ENCODE measurements at regions not wholly inside any gene's neighbourhood (a gene's known extent, or its start where the extent isn't known, plus 50 kb on each side); places are given as distances from the start of the nearest gene placed in this dataset.

DNA sequence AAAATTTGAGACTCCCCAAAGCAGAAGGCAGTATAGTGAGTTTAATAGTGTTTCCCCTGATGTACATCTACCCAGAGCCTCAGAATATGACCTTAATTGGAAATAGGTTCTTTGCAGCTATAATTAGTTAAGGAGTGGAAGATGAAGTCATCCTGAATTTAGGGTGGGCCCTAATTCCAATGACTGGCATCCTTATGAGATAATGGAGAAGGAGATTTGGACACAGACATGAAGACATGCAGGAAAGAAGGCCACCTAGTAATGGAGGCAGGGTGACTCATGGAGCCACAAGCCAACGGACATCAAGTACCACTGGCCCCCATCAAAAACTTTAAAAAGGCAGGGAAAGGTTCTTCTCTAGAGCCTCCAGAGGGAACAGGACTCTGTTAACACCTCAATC, 308.9 kb downstream of the TXNL1 start:
- no peak for TF ChIP-seq POLR2AphosphoS5 (IDR thresholded peaks at IDR 0.05; ENCODE audit: low read depth, low read length)
- TF ChIP-seq, protein P1, sequence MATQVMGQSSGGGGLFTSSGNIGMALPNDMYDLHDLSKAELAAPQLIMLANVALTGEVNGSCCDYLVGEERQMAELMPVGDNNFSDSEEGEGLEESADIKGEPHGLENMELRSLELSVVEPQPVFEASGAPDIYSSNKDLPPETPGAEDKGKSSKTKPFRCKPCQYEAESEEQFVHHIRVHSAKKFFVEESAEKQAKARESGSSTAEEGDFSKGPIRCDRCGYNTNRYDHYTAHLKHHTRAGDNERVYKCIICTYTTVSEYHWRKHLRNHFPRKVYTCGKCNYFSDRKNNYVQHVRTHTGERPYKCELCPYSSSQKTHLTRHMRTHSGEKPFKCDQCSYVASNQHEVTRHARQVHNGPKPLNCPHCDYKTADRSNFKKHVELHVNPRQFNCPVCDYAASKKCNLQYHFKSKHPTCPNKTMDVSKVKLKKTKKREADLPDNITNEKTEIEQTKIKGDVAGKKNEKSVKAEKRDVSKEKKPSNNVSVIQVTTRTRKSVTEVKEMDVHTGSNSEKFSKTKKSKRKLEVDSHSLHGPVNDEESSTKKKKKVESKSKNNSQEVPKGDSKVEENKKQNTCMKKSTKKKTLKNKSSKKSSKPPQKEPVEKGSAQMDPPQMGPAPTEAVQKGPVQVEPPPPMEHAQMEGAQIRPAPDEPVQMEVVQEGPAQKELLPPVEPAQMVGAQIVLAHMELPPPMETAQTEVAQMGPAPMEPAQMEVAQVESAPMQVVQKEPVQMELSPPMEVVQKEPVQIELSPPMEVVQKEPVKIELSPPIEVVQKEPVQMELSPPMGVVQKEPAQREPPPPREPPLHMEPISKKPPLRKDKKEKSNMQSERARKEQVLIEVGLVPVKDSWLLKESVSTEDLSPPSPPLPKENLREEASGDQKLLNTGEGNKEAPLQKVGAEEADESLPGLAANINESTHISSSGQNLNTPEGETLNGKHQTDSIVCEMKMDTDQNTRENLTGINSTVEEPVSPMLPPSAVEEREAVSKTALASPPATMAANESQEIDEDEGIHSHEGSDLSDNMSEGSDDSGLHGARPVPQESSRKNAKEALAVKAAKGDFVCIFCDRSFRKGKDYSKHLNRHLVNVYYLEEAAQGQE (IDR thresholded peaks at IDR 0.05; ENCODE audit: insufficient read depth in 1 of 2, low read depth in 2 of 2, low read length in 1 of 2): no peak
- TF ChIP-seq, protein P2, sequence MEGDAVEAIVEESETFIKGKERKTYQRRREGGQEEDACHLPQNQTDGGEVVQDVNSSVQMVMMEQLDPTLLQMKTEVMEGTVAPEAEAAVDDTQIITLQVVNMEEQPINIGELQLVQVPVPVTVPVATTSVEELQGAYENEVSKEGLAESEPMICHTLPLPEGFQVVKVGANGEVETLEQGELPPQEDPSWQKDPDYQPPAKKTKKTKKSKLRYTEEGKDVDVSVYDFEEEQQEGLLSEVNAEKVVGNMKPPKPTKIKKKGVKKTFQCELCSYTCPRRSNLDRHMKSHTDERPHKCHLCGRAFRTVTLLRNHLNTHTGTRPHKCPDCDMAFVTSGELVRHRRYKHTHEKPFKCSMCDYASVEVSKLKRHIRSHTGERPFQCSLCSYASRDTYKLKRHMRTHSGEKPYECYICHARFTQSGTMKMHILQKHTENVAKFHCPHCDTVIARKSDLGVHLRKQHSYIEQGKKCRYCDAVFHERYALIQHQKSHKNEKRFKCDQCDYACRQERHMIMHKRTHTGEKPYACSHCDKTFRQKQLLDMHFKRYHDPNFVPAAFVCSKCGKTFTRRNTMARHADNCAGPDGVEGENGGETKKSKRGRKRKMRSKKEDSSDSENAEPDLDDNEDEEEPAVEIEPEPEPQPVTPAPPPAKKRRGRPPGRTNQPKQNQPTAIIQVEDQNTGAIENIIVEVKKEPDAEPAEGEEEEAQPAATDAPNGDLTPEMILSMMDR (IDR thresholded peaks at IDR 0.05): no peak
- TF ChIP-seq SIN3A (IDR thresholded peaks at IDR 0.05; ENCODE audit: borderline replicate concordance, insufficient read depth, low read depth, low read length): no peak
- TF ChIP-seq TCF7L2 (IDR thresholded peaks at IDR 0.05; ENCODE audit: low read depth, low read length): no peak

DNA sequence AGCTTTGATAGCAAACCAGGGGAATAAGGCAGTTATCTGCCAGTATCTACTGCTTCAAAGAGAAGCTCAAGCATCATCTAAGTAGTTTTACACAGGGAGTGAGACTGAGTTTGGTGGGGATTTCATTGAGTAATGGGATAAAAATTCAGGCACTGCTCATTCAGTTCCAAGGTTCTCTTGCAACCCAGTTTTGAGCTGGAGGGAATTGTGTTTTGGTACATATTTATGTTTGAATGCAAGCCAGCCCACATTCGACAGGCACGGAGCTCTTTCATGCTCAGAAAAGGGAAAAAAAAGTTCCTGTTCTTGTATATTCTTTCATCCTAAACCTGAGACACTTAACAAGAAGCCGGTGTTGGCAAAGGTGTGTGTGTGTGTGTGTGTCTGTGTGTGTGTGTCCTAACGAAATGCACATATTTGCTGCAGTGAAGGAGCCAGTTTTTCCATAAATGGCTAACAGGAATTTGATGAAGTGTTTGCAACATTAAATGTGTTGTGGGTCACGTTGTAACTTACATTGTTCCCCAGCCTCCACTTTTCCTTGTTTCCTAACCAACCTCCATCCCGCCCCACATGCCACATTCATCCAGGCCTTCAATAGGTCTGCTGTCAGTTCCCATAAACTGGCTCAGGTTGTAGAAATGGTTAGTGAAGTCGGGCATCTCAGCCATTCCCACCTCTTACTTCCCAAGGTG, 311.1 kb downstream of the TXNL1 start:
- ATAC-seq: no peak
- intact Hi-C loops (cut with micrococcal nuclease; ENCODE audit: unreplicated experiment) (no loop called here), in situ Hi-C loops (cut with HindIII; ENCODE audit: low pct_unique_long_range_greater_than_20kb, low sequenced_read_pairs) (no loop called here)
- ChIA-PET POLR2A (no interaction called here), CTCF (no interaction called here)
- BruUV-seq (replicated peaks): no TSS peak
- no peaks in the 10 kb centered on the region for H3K4me1 ChIP-seq (ENCODE audit: control insufficient read depth, insufficient read depth, low read length)
- no peaks in the 10 kb centered on the region for H3K36me3 ChIP-seq (ENCODE audit: control insufficient read depth, insufficient read depth, low read length)
- H3K27me3 ChIP-seq (ENCODE audit: control insufficient read depth, insufficient read depth, low read length): no peaks in the 10 kb centered on the region
- H3K27ac ChIP-seq (ENCODE audit: low read length): no peak overlapping the region
- H3K9me3 ChIP-seq (ENCODE audit: control insufficient read depth, insufficient read depth, low read depth, low read length): no peaks in the 10 kb centered on the region
- TF ChIP-seq POLR2AphosphoS5 (IDR thresholded peaks at IDR 0.05; ENCODE audit: low read depth, low read length) (no peak), TCF7L2 (IDR thresholded peaks at IDR 0.05; ENCODE audit: low read depth, low read length) (no peak), SIN3A (IDR thresholded peaks at IDR 0.05; ENCODE audit: borderline replicate concordance, insufficient read depth, low read depth, low read length) (no peak)
- TF ChIP-seq, protein P1 (IDR thresholded peaks at IDR 0.05; ENCODE audit: insufficient read depth in 1 of 2, low read depth in 2 of 2, low read length in 1 of 2): no peak
- TF ChIP-seq, protein P2 (IDR thresholded peaks at IDR 0.05): no peak
- DNase-seq (ENCODE audit: low read depth, low spot score): no peak
- no peak overlapping the region for H3K4me3 ChIP-seq (ENCODE audit: low read depth in 2 of 2, low read length in 2 of 2)

More for the DNA sequence above, 308.9 kb downstream of the TXNL1 start:
- Histone ChIP-seq H3K27me3 (ENCODE audit: control insufficient read depth, insufficient read depth, low read length) (no peaks in the 10 kb centered on the region), H3K9me3 (ENCODE audit: control insufficient read depth, insufficient read depth, low read depth, low read length) (no peaks in the 10 kb centered on the region), H3K27ac (ENCODE audit: low read length) (no peak overlapping the region), H3K36me3 (ENCODE audit: control insufficient read depth, insufficient read depth, low read length) (no peaks in the 10 kb centered on the region), H3K4me1 (ENCODE audit: control insufficient read depth, insufficient read depth, low read length) (no peaks in the 10 kb centered on the region), H3K4me3 (ENCODE audit: low read depth in 2 of 2, low read length in 2 of 2) (no peak overlapping the region)
- no peak for ATAC-seq
- POLR2A ChIA-PET: no interaction called here
- no peak for DNase-seq (ENCODE audit: low read depth, low spot score)
- CTCF ChIA-PET: no interaction called here
- BruUV-seq (replicated peaks): no TSS peak
- in situ Hi-C loops (cut with HindIII; ENCODE audit: low pct_unique_long_range_greater_than_20kb, low sequenced_read_pairs): no loop called here
- intact Hi-C loops (cut with micrococcal nuclease; ENCODE audit: unreplicated experiment): no loop called here

All from Panc1 (cell line).